ENCODE measurements at regions not wholly inside any gene's neighbourhood (a gene's known extent, or its start where the extent isn't known, plus 50 kb on each side); places are given as distances from the start of the nearest gene placed in this dataset.

DNA sequence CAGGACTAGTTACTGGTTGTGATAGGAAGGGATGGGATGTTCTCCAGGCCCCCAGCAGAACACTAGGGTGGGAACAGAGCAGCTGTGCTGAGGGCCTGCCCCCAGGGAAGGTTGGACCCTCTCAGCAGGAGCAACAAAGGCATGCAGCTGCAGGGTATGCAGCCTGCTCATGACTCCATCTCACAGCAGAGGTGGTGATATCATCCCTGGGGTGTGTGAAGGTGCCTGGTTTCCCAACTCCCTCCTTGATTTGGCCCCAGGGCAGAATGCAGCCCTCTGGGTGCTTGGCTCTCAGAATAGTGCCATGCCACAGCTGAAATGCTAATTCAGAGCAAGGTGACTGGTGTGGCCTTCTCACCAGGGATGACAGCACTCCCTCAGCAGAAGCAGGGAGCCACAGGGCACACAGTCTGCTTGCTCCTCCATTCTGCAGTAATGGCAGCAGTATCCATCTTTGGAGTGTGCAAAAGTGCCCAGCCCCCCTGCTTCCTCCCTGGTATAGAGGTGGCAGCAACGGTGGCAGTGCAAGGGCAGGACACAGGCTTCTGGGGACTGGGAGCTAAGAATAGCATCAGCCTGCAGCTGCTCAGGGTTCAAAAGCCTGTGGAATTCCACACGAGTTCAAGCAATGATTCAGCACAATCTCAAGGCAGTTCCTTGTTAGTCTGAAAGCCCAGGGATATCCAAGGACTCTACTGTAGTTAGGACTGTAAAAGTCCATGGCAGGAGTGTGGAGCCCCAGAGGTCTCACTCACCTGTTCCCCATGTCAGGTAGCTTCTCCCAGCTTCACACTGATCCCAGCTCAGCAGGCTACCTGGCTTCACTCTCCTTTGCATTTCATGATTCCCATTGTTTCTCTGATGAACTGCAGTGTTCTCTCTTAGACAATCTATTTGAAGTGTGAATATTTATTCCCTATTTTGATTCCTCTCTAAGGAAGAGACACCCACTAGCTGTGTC lies 298.1 kb upstream of the FOXG1 start:
- ATAC-seq, result no peak
- Mint-ChIP-seq H3K36me3 (ENCODE audit: low read depth) (no peaks in the 10 kb centered on the region), H3K27ac (no peak overlapping the region), H3K9me3 (peaks cover 21% of the 10 kb centered on the region), H3K27me3 (no peaks in the 10 kb centered on the region), H3K4me3 (no peak overlapping the region), H3K4me1 (no peaks in the 10 kb centered on the region)
- no peak for DNase-seq

GRCh38 chr14:28482251-28483040 lies 284.1 kb upstream of the FOXG1 start:
- no peaks in the 10 kb centered on the region for H3K36me3 Mint-ChIP-seq (ENCODE audit: low read depth)

GRCh38 chr14:28483506-28483905 lies 283.1 kb upstream of the FOXG1 start:
- H3K27ac Mint-ChIP-seq, result no peak overlapping the region
- H3K4me1 Mint-ChIP-seq, result no peaks in the 10 kb centered on the region
- no peak for ATAC-seq
- H3K4me3 Mint-ChIP-seq, result no peak overlapping the region
- peaks cover 4% of the 10 kb centered on the region for H3K9me3 Mint-ChIP-seq
- no peaks in the 10 kb centered on the region for H3K27me3 Mint-ChIP-seq
- H3K36me3 Mint-ChIP-seq (ENCODE audit: low read depth), result no peaks in the 10 kb centered on the region
- no peak for DNase-seq

More at GRCh38 chr14:28482251-28483040, 284.1 kb upstream of the FOXG1 start:
- H3K4me3 Mint-ChIP-seq, result no peak overlapping the region
- H3K27me3 Mint-ChIP-seq, result no peaks in the 10 kb centered on the region
- H3K27ac Mint-ChIP-seq, result no peak overlapping the region
- H3K9me3 Mint-ChIP-seq, result peaks cover 4% of the 10 kb centered on the region
- ATAC-seq, result no peak
- no peak for DNase-seq
- no peaks in the 10 kb centered on the region for H3K4me1 Mint-ChIP-seq

- Mint-ChIP-seq H3K4me3 (no peak overlapping the region), H3K4me1 (no peaks in the 10 kb centered on the region), H3K27ac (no peak overlapping the region), H3K36me3 (ENCODE audit: low read depth) (no peaks in the 10 kb centered on the region), H3K9me3 (peaks cover 19% of the 10 kb centered on the region), H3K27me3 (no peaks in the 10 kb centered on the region)
- no peak for DNase-seq
- ATAC-seq, result no peak
These were observed 277.9 kb upstream of the FOXG1 start for GRCh38 chr14:28488684-28489083.

GRCh38 chr14:28493516-28493915 lies 273.1 kb upstream of the FOXG1 start:
- Mint-ChIP-seq H3K27me3 (no peaks in the 10 kb centered on the region), H3K27ac (no peak overlapping the region), H3K4me1 (no peaks in the 10 kb centered on the region), H3K36me3 (ENCODE audit: low read depth) (no peaks in the 10 kb centered on the region), H3K4me3 (no peak overlapping the region), H3K9me3 (peaks cover 16% of the 10 kb centered on the region)
- DNase-seq (no peak), ATAC-seq (no peak)

DNA sequence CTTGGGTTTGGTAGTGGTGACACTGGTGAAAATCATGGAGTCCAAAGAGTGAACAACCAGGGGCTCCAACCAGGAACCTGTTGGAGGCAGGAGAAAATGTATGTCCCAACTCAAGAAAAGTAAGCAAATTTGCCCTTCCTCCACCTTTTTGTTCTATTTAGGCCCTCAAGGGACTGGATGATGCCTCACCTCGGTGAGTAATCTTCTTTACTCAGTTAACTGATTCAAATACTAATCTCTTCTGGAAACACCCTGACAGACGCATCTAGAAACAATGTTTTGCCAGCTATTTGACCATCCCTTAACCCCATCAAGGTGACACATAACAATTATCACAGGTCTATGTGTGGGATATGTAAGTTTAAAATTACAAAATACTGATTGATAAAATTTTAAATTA lies 272.4 kb upstream of the FOXG1 start:
- no peak for DNase-seq
- H3K4me1 Mint-ChIP-seq, result no peaks in the 10 kb centered on the region
- ATAC-seq, result no peak
- no peak overlapping the region for H3K27ac Mint-ChIP-seq
- no peak overlapping the region for H3K4me3 Mint-ChIP-seq
- H3K36me3 Mint-ChIP-seq (ENCODE audit: low read depth), result no peaks in the 10 kb centered on the region
- H3K9me3 Mint-ChIP-seq, result peaks cover 10% of the 10 kb centered on the region
- no peaks in the 10 kb centered on the region for H3K27me3 Mint-ChIP-seq

GRCh38 chr14:28496364-28496763 lies 270.2 kb upstream of the FOXG1 start:
- H3K4me3 Mint-ChIP-seq, result no peak overlapping the region
- H3K9me3 Mint-ChIP-seq, result peaks cover 13% of the 10 kb centered on the region
- H3K4me1 Mint-ChIP-seq, result no peaks in the 10 kb centered on the region
- DNase-seq (no peak), ATAC-seq (no peak)
- no peaks in the 10 kb centered on the region for H3K36me3 Mint-ChIP-seq (ENCODE audit: low read depth)
- no peak overlapping the region for H3K27ac Mint-ChIP-seq
- no peaks in the 10 kb centered on the region for H3K27me3 Mint-ChIP-seq

DNA sequence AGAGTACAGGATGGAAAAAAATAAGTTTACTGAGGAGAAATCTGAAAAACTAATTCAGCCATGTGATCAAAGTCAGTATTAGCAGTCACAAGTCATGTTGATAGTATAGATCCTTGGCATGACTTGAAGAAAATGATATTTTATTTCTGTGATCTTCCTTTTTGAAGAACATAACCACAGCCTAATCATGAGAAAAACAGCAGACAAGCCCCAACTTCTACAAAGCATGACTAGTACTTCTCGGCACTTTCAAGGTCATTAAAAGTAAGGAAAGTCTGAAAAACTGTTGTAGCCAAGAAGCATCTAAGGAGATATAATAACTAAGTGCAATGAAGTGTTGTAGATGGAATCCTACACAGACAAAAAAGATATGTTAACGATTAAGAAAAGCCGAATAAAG lies 264.1 kb upstream of the FOXG1 start:
- DNase-seq, result no peak
- Mint-ChIP-seq H3K36me3 (ENCODE audit: low read depth) (no peaks in the 10 kb centered on the region), H3K4me3 (no peak overlapping the region), H3K9me3 (peaks cover 8% of the 10 kb centered on the region), H3K4me1 (no peaks in the 10 kb centered on the region), H3K27ac (no peak overlapping the region), H3K27me3 (no peaks in the 10 kb centered on the region)
- no peak for ATAC-seq

DNA sequence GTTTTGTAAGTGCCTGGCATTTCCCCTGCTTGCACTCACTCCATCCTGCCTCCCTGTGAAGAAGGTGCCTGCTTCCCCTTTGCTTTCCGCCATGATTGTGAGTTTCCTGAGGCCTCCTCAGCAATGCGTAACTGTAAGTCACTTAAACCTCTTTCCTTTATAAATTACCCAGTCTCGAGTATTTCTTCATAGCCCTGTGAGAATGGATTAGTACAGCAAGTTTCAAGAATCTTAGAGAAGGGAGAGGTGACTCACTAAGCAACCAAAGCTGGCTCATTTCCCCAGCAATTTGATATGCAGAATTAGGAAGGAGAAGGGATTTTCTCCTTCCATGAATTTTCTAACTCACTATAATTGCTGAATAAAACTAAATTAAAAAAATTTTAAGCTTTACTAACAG lies 251.0 kb upstream of the FOXG1 start:
- H3K4me3 Mint-ChIP-seq, result no peak overlapping the region
- peaks cover 11% of the 10 kb centered on the region for H3K9me3 Mint-ChIP-seq
- H3K4me1 Mint-ChIP-seq, result no peaks in the 10 kb centered on the region
- H3K27me3 Mint-ChIP-seq, result no peaks in the 10 kb centered on the region
- ATAC-seq (no peak), DNase-seq (no peak)
- no peak overlapping the region for H3K27ac Mint-ChIP-seq
- H3K36me3 Mint-ChIP-seq (ENCODE audit: low read depth), result no peaks in the 10 kb centered on the region

DNA sequence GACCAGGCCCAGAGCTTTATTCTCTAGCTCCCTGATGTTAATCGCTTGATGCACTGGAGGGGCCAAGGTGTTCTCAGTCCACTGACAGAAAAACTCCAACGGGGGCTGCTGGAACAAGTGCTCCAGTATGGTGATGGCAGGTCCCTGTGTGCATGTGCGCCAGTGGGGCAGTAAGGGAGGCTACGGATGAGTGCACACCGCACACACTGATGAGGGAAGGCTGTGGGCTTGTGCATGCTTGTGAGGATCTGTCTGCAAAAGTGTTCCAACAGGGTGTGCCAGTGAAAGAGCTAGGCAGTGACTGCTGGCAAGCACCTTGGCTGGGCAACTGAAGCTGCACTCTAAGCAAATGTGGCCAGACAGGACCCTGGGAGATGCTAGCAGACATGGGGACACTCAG lies 229.7 kb upstream of the FOXG1 start:
- Mint-ChIP-seq H3K4me3 (no peak overlapping the region), H3K9me3 (peaks cover 27% of the 10 kb centered on the region), H3K27ac (no peak overlapping the region), H3K27me3 (no peaks in the 10 kb centered on the region), H3K4me1 (no peaks in the 10 kb centered on the region), H3K36me3 (ENCODE audit: low read depth) (no peaks in the 10 kb centered on the region)
- DNase-seq (no peak), ATAC-seq (no peak)

- Mint-ChIP-seq H3K27me3 (no peaks in the 10 kb centered on the region), H3K4me1 (no peaks in the 10 kb centered on the region), H3K36me3 (ENCODE audit: low read depth) (no peaks in the 10 kb centered on the region), H3K4me3 (no peak overlapping the region), H3K9me3 (peaks cover 19% of the 10 kb centered on the region), H3K27ac (no peak overlapping the region)
- no peak for ATAC-seq
- no peak for DNase-seq
These were observed 224.5 kb upstream of the FOXG1 start for GRCh38 chr14:28542040-28542439.

DNA sequence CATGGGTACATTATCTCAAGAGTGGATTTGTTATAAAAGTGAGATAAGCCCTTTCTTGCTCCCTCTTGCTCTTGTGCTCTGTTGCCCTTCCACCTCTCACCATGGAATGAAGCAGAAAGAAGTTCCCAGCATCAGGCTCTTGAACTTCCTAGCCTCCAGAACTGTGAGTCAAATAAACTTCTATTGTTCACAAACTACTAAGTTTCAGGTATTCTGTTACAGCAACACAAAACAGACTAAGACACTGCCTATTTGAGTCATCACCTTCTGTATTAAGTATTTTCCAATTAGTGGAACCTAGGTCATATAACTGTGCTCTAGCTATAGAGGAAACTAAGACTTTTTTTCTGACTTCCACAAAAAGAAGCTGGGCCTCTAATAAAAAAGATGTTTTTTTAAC lies 201.2 kb upstream of the FOXG1 start:
- Mint-ChIP-seq H3K9me3 (peaks cover 14% of the 10 kb centered on the region), H3K36me3 (ENCODE audit: low read depth) (no peaks in the 10 kb centered on the region), H3K27ac (no peak overlapping the region), H3K4me1 (no peaks in the 10 kb centered on the region), H3K27me3 (no peaks in the 10 kb centered on the region), H3K4me3 (no peak overlapping the region)
- no peak for DNase-seq
- no peak for ATAC-seq

DNA sequence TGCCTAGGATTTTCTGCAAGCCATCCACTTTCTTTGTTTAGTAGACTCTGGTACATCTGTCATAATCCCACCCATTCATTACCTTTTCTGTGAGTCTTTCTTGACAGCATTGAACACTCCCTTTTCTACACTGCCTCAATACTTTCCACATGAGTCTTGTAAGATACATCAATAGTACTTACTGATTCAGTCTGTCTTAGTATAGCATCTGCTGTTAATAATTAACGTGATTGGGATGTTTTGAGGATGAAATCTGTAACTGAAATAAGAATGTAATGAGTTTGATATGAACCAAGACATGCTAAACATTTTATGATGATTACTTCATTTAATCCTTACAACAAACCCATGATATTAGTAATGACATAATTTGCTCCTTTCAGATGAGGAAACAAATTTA lies 196.2 kb upstream of the FOXG1 start:
- Mint-ChIP-seq H3K4me1 (no peaks in the 10 kb centered on the region), H3K27me3 (no peaks in the 10 kb centered on the region), H3K27ac (no peak overlapping the region), H3K9me3 (peaks cover 17% of the 10 kb centered on the region), H3K4me3 (no peak overlapping the region), H3K36me3 (ENCODE audit: low read depth) (no peaks in the 10 kb centered on the region)
- DNase-seq, result no peak
- no peak for ATAC-seq

- no peak overlapping the region for H3K4me3 Mint-ChIP-seq
- H3K27me3 Mint-ChIP-seq, result no peaks in the 10 kb centered on the region
- no peak for DNase-seq
These were observed 195.0 kb upstream of the FOXG1 start for GRCh38 chr14:28571636-28572035.

GRCh38 chr14:28576523-28576922 lies 190.1 kb upstream of the FOXG1 start:
- Mint-ChIP-seq H3K36me3 (ENCODE audit: low read depth) (peaks cover 2% of the 10 kb centered on the region), H3K4me1 (no peaks in the 10 kb centered on the region)
- ATAC-seq, result no peak

More at GRCh38 chr14:28571636-28572035, 195.0 kb upstream of the FOXG1 start:
- no peak for ATAC-seq
- Mint-ChIP-seq H3K9me3 (peaks cover 18% of the 10 kb centered on the region), H3K36me3 (ENCODE audit: low read depth) (no peaks in the 10 kb centered on the region), H3K27ac (no peak overlapping the region), H3K4me1 (no peaks in the 10 kb centered on the region)

More at GRCh38 chr14:28576523-28576922, 190.1 kb upstream of the FOXG1 start:
- H3K9me3 Mint-ChIP-seq, result peaks cover 27% of the 10 kb centered on the region
- DNase-seq, result no peak
- H3K4me3 Mint-ChIP-seq, result no peak overlapping the region
- no peaks in the 10 kb centered on the region for H3K27me3 Mint-ChIP-seq
- no peak overlapping the region for H3K27ac Mint-ChIP-seq
